ENCODE measurements at regions not wholly inside any gene's neighbourhood (a gene's known extent, or its start where the extent isn't known, plus 50 kb on each side); places are given as distances from the start of the nearest gene placed in this dataset.
"Not testable (repeated sequence)": the region's sequence is repeated elsewhere in the genome, so short reads cannot be mapped to it uniquely, and the experiment has no call there.

DNA sequence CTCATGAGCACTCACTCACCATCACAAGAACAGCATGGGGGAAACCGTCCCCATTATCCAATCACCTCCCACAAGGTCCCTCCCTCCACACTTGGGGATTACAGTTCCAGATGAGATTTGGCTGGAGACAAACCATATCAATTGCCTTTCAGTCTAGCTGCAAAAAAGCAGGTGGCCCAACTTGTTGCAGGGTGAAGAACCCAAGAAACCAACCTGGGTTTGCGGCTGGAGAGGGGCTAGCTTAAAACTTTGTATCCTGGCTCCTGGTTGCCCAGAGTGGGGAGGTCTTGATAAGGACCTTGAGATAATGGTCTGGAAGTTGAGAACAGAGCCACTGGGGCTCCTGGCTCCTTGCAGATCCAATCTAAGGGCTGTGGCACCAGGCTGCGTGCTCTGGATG, 122.8 kb upstream of the PCBD1 start:
- no peaks in the 10 kb centered on the region for H3K36me3 Mint-ChIP-seq (ENCODE audit: insufficient read depth)
- H3K4me1 Mint-ChIP-seq (ENCODE audit: low read depth), result peaks cover 4% of the 10 kb centered on the region
- no peak overlapping the region for H3K27ac Mint-ChIP-seq
- peaks cover 22% of the 10 kb centered on the region for H3K27me3 Mint-ChIP-seq
- no peaks in the 10 kb centered on the region for H3K9me3 Mint-ChIP-seq (ENCODE audit: low read depth)
- no peak overlapping the region for H3K4me3 Mint-ChIP-seq (ENCODE audit: low read depth)
- no peak for DNase-seq (ENCODE audit: low spot score, unreplicated experiment)
- TF ChIP-seq, protein P1, sequence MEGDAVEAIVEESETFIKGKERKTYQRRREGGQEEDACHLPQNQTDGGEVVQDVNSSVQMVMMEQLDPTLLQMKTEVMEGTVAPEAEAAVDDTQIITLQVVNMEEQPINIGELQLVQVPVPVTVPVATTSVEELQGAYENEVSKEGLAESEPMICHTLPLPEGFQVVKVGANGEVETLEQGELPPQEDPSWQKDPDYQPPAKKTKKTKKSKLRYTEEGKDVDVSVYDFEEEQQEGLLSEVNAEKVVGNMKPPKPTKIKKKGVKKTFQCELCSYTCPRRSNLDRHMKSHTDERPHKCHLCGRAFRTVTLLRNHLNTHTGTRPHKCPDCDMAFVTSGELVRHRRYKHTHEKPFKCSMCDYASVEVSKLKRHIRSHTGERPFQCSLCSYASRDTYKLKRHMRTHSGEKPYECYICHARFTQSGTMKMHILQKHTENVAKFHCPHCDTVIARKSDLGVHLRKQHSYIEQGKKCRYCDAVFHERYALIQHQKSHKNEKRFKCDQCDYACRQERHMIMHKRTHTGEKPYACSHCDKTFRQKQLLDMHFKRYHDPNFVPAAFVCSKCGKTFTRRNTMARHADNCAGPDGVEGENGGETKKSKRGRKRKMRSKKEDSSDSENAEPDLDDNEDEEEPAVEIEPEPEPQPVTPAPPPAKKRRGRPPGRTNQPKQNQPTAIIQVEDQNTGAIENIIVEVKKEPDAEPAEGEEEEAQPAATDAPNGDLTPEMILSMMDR (IDR thresholded peaks at IDR 0.05; ENCODE audit: unreplicated experiment), result no peak

GRCh38 chr10:71014021-71014805, 125.8 kb upstream of the PCBD1 start:
- H3K9me3 Mint-ChIP-seq (ENCODE audit: low read depth), result no peaks in the 10 kb centered on the region
- no peak overlapping the region for H3K4me3 Mint-ChIP-seq (ENCODE audit: low read depth)
- peaks cover 27% of the 10 kb centered on the region for H3K27me3 Mint-ChIP-seq

DNA sequence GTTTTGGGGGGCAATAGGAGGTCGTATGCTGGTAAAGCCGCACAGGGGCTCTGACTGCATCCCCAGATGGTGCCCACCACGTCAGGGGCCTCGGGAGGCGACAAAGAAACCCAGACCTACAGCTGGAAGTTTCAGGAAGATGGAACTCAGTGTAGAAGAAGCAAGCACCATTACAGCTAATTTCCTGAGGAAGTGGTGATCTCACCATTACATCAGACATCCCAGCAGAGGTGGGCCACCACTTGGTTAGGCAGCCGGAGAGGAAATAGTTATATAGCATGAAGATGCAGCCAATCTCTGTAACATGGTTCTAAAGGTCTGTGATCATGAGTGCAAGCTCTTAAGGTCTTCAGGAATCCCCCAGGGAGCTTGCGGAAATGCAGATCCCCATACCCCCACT, 127.3 kb upstream of the PCBD1 start:
- Mint-ChIP-seq H3K27me3 (peaks cover 27% of the 10 kb centered on the region), H3K9me3 (ENCODE audit: low read depth) (no peaks in the 10 kb centered on the region), H3K27ac (no peak overlapping the region), H3K36me3 (ENCODE audit: insufficient read depth) (no peaks in the 10 kb centered on the region), H3K4me3 (ENCODE audit: low read depth) (no peak overlapping the region), H3K4me1 (ENCODE audit: low read depth) (no peaks in the 10 kb centered on the region)
- DNase-seq (ENCODE audit: low spot score, unreplicated experiment), result no peak
- TF ChIP-seq, protein P1 (IDR thresholded peaks at IDR 0.05; ENCODE audit: unreplicated experiment), result no peak

More at GRCh38 chr10:71014021-71014805, 125.8 kb upstream of the PCBD1 start:
- Mint-ChIP-seq H3K4me1 (ENCODE audit: low read depth) (peaks cover 3% of the 10 kb centered on the region), H3K36me3 (ENCODE audit: insufficient read depth) (no peaks in the 10 kb centered on the region), H3K27ac (no peak overlapping the region)
- TF ChIP-seq, protein P1 (IDR thresholded peaks at IDR 0.05; ENCODE audit: unreplicated experiment), result no peak
- no peak for DNase-seq (ENCODE audit: low spot score, unreplicated experiment)

- not testable (repeated sequence) for DNase-seq (ENCODE audit: low spot score, unreplicated experiment); H3K4me1 Mint-ChIP-seq (ENCODE audit: low read depth); H3K4me3 Mint-ChIP-seq (ENCODE audit: low read depth); H3K9me3 Mint-ChIP-seq (ENCODE audit: low read depth); H3K27ac Mint-ChIP-seq; H3K36me3 Mint-ChIP-seq (ENCODE audit: insufficient read depth)
- H3K27me3 Mint-ChIP-seq, result peaks cover 12% of the 10 kb centered on the region
These were observed 131.7 kb upstream of the PCBD1 start for GRCh38 chr10:71020061-71020460.

DNA sequence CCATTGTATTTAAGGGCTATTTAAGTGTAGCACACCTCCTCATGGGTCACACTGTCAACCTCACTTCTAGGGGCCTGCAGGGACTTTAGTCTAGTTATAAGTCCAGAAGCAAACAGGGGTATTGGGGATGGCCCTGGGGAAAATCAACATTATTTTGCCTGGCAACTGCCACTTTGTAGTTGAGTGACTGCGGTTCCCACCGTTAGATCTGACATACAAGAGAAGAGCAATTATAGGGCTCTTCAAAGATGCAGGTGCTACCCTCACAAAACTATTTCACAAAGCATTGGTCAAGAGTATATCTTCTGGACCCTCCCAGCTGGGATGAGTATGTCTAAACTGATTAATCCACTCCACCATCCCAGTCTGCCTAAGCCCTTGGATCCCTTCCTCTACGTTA, 133.0 kb upstream of the PCBD1 start:
- DNase-seq (ENCODE audit: low spot score, unreplicated experiment), result no peak
- no peaks in the 10 kb centered on the region for H3K4me1 Mint-ChIP-seq (ENCODE audit: low read depth)
- no peak overlapping the region for H3K4me3 Mint-ChIP-seq (ENCODE audit: low read depth)
- TF ChIP-seq, protein P1 (IDR thresholded peaks at IDR 0.05; ENCODE audit: unreplicated experiment), result no peak
- peaks cover 10% of the 10 kb centered on the region for H3K27me3 Mint-ChIP-seq
- H3K27ac Mint-ChIP-seq, result no peak overlapping the region
- no peaks in the 10 kb centered on the region for H3K36me3 Mint-ChIP-seq (ENCODE audit: insufficient read depth)
- peaks cover 4% of the 10 kb centered on the region for H3K9me3 Mint-ChIP-seq (ENCODE audit: low read depth)

DNA sequence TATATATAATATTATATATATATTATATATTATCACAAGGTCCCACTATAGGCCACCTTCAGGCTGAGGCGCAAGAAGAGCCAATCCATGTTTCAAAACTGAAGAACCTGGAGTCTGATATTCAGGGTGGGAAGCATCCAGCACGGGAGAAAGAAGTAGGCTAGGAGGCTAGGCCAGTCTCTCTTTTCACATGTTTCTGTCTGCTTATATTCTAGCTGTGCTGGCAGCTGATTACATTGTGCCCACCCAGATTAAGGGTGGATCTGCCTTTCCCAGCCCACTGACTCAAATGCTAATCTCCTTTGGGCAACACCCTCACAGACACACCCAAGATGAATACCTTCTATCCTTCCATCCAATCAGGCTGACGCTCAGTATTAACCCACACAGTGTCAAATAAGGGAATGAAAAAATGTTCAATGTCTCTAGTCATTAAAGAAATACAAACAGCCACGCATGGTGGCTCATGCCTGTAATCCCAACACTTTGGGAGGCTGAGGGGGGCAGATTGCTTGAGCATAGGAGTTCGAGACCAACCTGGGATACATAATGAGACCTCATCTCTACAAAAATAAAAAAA, 135.4 kb upstream of the PCBD1 start:
- peaks cover 4% of the 10 kb centered on the region for H3K9me3 Mint-ChIP-seq (ENCODE audit: low read depth)
- no peak overlapping the region for H3K4me3 Mint-ChIP-seq (ENCODE audit: low read depth)
- H3K27me3 Mint-ChIP-seq, result peaks cover 7% of the 10 kb centered on the region
- H3K27ac Mint-ChIP-seq, result no peak overlapping the region
- TF ChIP-seq, protein P1 (IDR thresholded peaks at IDR 0.05; ENCODE audit: unreplicated experiment), result no peak
- no peak for DNase-seq (ENCODE audit: low spot score, unreplicated experiment)
- no peaks in the 10 kb centered on the region for H3K36me3 Mint-ChIP-seq (ENCODE audit: insufficient read depth)
- no peaks in the 10 kb centered on the region for H3K4me1 Mint-ChIP-seq (ENCODE audit: low read depth)
